ENCODE measurements at regions not wholly inside any gene's neighbourhood (a gene's known extent, or its start where the extent isn't known, plus 50 kb on each side); places are given as distances from the start of the nearest gene placed in this dataset.

DNA sequence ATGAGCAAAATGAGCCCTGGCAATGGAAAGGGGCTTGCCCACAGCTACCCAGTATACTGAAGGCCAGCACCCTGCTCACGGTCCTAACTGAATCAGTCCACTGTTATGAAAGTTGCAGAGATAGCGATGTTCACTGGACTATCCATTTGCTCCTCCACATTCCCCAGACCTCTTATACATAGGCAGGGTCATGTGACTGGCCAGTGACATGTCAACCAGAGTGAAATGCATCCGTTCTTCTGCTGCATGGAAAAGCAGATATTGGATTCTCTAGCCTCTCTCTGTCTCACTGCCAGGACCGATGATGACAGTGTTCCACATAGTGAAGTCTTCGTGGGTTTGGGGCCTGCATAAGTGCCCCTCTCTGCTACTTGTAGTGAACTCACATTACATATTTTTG lies 503.4 kb downstream of the RPS24 start:
- TF ChIP-seq, protein P1, sequence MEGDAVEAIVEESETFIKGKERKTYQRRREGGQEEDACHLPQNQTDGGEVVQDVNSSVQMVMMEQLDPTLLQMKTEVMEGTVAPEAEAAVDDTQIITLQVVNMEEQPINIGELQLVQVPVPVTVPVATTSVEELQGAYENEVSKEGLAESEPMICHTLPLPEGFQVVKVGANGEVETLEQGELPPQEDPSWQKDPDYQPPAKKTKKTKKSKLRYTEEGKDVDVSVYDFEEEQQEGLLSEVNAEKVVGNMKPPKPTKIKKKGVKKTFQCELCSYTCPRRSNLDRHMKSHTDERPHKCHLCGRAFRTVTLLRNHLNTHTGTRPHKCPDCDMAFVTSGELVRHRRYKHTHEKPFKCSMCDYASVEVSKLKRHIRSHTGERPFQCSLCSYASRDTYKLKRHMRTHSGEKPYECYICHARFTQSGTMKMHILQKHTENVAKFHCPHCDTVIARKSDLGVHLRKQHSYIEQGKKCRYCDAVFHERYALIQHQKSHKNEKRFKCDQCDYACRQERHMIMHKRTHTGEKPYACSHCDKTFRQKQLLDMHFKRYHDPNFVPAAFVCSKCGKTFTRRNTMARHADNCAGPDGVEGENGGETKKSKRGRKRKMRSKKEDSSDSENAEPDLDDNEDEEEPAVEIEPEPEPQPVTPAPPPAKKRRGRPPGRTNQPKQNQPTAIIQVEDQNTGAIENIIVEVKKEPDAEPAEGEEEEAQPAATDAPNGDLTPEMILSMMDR (IDR thresholded peaks at IDR 0.05): no peak
- DNase-seq (ENCODE audit: low spot score): no peak
- no peaks in the 10 kb centered on the region for H3K9me3 Mint-ChIP-seq (ENCODE audit: low read depth)
- H3K27me3 Mint-ChIP-seq (ENCODE audit: low read depth): peaks cover 12% of the 10 kb centered on the region
- H3K27ac Mint-ChIP-seq (ENCODE audit: unreplicated experiment): no peak overlapping the region
- no peaks in the 10 kb centered on the region for H3K36me3 Mint-ChIP-seq (ENCODE audit: low read depth)
- peaks cover 6% of the 10 kb centered on the region for H3K4me1 Mint-ChIP-seq (ENCODE audit: low read depth)
- H3K4me3 Mint-ChIP-seq (ENCODE audit: unreplicated experiment): no peak overlapping the region

DNA sequence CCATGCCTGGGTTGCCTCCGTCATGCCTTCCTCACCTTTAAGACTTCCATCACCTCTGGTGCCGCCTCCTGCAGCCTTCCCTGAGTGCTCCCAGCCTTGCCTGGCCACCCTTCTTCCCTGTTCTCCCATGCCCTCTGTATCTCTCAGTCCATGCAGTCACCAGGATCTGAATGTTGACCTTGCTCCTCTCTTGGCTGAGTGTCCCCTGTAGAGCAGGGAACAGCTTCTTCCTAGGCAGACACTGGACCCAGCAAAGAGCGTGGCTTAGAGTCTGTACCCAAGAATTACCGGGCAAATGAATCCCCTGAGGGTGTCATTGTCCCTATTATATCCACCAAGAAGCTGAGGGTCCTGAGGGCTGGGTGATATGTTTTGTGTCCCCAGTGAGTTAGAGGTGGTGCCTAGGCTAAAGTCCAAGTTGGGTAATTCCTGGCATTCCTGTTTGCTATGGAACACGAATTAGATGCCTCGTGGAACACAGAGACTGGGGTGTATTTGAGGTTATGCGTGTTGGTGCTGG lies 505.6 kb downstream of the RPS24 start:
- Mint-ChIP-seq H3K27ac (ENCODE audit: unreplicated experiment) (no peak overlapping the region), H3K4me3 (ENCODE audit: unreplicated experiment) (no peak overlapping the region), H3K4me1 (ENCODE audit: low read depth) (peaks cover 20% of the 10 kb centered on the region), H3K36me3 (ENCODE audit: low read depth) (no peaks in the 10 kb centered on the region), H3K27me3 (ENCODE audit: low read depth) (peaks cover 8% of the 10 kb centered on the region), H3K9me3 (ENCODE audit: low read depth) (no peaks in the 10 kb centered on the region)
- TF ChIP-seq, protein P1 (IDR thresholded peaks at IDR 0.05): no peak
- no peak for DNase-seq (ENCODE audit: low spot score)

DNA sequence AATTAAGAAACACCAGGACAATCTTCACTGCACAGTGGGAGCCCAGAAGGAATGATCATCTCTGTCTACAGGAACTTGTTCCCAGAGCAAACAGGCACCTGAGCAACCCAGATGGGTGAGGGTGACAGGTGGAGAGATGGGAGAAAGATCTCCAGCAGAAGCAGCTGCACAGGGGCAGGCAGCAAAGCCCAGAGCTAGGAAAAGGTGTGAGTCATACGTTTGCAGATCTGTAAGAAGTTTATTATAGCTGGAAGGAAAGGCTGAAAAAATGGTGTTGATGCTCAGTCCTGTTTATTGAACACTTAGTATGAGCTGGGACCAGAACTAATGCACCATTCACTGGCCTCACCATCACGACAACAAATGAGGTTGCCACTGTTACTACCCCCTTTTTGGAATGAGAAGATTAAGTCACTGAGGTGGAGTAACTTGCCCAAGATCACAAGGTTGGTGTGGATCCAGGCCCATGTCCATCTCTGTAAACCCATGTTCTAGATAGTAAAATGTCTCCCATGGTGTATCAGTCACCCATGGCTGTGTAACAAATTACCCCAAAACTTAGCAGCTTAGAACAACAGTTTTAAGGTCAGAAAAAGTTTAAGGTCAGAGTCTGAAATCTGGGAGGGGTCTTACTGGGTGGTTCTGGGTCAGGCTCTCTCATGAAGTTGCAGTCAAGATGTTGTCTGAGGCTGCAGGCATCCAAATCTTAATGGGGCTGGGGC lies 506.9 kb downstream of the RPS24 start:
- H3K4me1 Mint-ChIP-seq (ENCODE audit: low read depth): peaks cover 23% of the 10 kb centered on the region
- no peak for DNase-seq (ENCODE audit: low spot score)
- no peak overlapping the region for H3K4me3 Mint-ChIP-seq (ENCODE audit: unreplicated experiment)
- no peaks in the 10 kb centered on the region for H3K9me3 Mint-ChIP-seq (ENCODE audit: low read depth)
- peaks cover 8% of the 10 kb centered on the region for H3K27me3 Mint-ChIP-seq (ENCODE audit: low read depth)
- H3K27ac Mint-ChIP-seq (ENCODE audit: unreplicated experiment): no peak overlapping the region
- TF ChIP-seq, protein P1 (IDR thresholded peaks at IDR 0.05): no peak
- no peaks in the 10 kb centered on the region for H3K36me3 Mint-ChIP-seq (ENCODE audit: low read depth)

DNA sequence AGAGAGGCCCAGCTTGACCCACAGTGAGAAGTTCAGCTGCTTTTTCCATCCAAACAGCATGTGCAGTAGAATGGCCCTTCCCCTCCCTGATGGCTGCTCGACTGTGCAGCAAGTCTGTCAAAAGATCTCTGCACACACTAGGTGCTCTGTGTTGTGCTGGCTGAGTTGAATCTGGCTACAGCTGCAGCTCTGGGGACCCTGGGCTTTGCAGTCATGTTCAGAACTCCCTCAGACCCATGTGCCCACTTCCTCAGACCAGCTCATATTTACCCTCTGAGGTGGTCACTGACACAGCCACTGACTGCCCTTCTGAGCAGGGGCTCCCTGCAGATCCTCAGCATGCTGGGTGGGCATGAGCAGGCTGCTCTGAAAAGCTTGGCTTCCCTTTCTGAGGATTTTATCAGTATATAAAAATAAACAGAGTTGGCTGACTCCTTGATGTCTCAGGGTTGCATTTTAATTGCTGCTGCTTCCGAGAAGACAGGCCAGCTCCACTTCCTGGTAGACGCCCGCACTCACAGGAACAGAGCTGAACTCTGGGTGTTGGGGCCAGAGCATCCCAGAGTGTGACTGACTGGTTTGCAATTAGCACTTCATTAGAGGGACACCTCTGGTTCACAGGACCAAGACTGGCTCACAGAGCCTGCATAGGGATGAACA lies 507.9 kb downstream of the RPS24 start:
- no peaks in the 10 kb centered on the region for H3K9me3 Mint-ChIP-seq (ENCODE audit: low read depth)
- TF ChIP-seq, protein P1 (IDR thresholded peaks at IDR 0.05): no peak
- H3K27me3 Mint-ChIP-seq (ENCODE audit: low read depth): peaks cover 8% of the 10 kb centered on the region
- no peak overlapping the region for H3K27ac Mint-ChIP-seq (ENCODE audit: unreplicated experiment)
- DNase-seq (ENCODE audit: low spot score): no peak
- H3K4me1 Mint-ChIP-seq (ENCODE audit: low read depth): peaks cover 23% of the 10 kb centered on the region
- H3K36me3 Mint-ChIP-seq (ENCODE audit: low read depth): no peaks in the 10 kb centered on the region
- no peak overlapping the region for H3K4me3 Mint-ChIP-seq (ENCODE audit: unreplicated experiment)

DNA sequence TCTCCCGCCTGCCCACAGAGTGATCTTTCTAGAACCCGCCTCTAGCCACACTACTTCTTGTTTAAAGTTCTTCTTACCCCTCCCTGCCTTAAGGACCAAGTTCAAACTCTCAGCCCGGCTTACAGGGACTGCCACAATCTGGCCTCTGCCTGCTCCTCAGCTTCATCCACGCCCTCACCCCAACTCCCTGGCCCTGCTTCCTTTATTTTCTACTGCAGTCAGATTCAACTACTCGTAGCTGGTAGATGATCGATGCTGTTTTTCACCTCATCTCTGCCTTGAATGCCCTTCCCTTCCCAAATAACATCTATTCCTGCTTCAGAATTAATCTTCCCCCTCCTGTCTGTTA lies 508.5 kb downstream of the RPS24 start:
- peaks cover 8% of the 10 kb centered on the region for H3K27me3 Mint-ChIP-seq (ENCODE audit: low read depth)
- peaks cover 23% of the 10 kb centered on the region for H3K4me1 Mint-ChIP-seq (ENCODE audit: low read depth)
- DNase-seq (ENCODE audit: low spot score): no peak
- H3K4me3 Mint-ChIP-seq (ENCODE audit: unreplicated experiment): no peak overlapping the region
- no peaks in the 10 kb centered on the region for H3K9me3 Mint-ChIP-seq (ENCODE audit: low read depth)
- TF ChIP-seq, protein P1 (IDR thresholded peaks at IDR 0.05): no peak
- no peak overlapping the region for H3K27ac Mint-ChIP-seq (ENCODE audit: unreplicated experiment)
- no peaks in the 10 kb centered on the region for H3K36me3 Mint-ChIP-seq (ENCODE audit: low read depth)
